ENCODE measurements at regions not wholly inside any gene's neighbourhood (a gene's known extent, or its start where the extent isn't known, plus 50 kb on each side); places are given as distances from the start of the nearest gene placed in this dataset.
"Not testable (repeated sequence)": the region's sequence is repeated elsewhere in the genome, so short reads cannot be mapped to it uniquely, and the experiment has no call there.

- not testable (repeated sequence) for DNase-seq
These were observed 213.9 kb downstream of the TMEM121 start for GRCh38 chr14:105740272-105740671.

- not testable (repeated sequence) for DNase-seq
These were observed 214.6 kb downstream of the TMEM121 start for GRCh38 chr14:105740961-105741360.

GRCh38 chr14:105741707-105742530, 215.5 kb downstream of the TMEM121 start:
- DNase-seq, result not testable (repeated sequence)

- DNase-seq, result no peak
These were observed 216.1 kb downstream of the TMEM121 start for GRCh38 chr14:105742531-105742848.

- not testable (repeated sequence) for DNase-seq
These were observed 216.7 kb downstream of the TMEM121 start for GRCh38 chr14:105742904-105743701.

GRCh38 chr14:105744213-105744787, 217.9 kb downstream of the TMEM121 start:
- not testable (repeated sequence) for DNase-seq

- DNase-seq, result no peak
These were observed 219.2 kb downstream of the TMEM121 start for GRCh38 chr14:105745433-105746123.

- DNase-seq, result no peak
These were observed 219.7 kb downstream of the TMEM121 start for GRCh38 chr14:105746124-105746514.

- DNase-seq, result not testable (repeated sequence)
These were observed 220.6 kb downstream of the TMEM121 start for GRCh38 chr14:105746800-105747502.

GRCh38 chr14:105747503-105748203, 221.3 kb downstream of the TMEM121 start:
- not testable (repeated sequence) for DNase-seq

GRCh38 chr14:105748204-105748578, 221.8 kb downstream of the TMEM121 start:
- DNase-seq, result peak in 1 of 2 experiments; percentile 33

- not testable (repeated sequence) for DNase-seq
These were observed 222.3 kb downstream of the TMEM121 start for GRCh38 chr14:105748710-105749109.

- DNase-seq, result not testable (repeated sequence)
These were observed 223.6 kb downstream of the TMEM121 start for GRCh38 chr14:105749870-105750541.

GRCh38 chr14:105751291-105751751, 224.9 kb downstream of the TMEM121 start:
- DNase-seq, result not testable (repeated sequence)

- not testable (repeated sequence) for DNase-seq
These were observed 226.0 kb downstream of the TMEM121 start for GRCh38 chr14:105752420-105752819.

GRCh38 chr14:105760691-105761344, 234.4 kb downstream of the TMEM121 start:
- no peak for DNase-seq

GRCh38 chr14:105761345-105761740, 235.0 kb downstream of the TMEM121 start:
- not testable (repeated sequence) for DNase-seq

GRCh38 chr14:105761842-105762241, 235.5 kb downstream of the TMEM121 start:
- no peak for DNase-seq

- not testable (repeated sequence) for DNase-seq
These were observed 235.9 kb downstream of the TMEM121 start for GRCh38 chr14:105762262-105762661.

- not testable (repeated sequence) for DNase-seq
These were observed 238.0 kb downstream of the TMEM121 start for GRCh38 chr14:105764254-105764901.
